ENCODE measurements at regions not wholly inside any gene's neighbourhood (a gene's known extent, or its start where the extent isn't known, plus 50 kb on each side); places are given as distances from the start of the nearest gene placed in this dataset.

DNA sequence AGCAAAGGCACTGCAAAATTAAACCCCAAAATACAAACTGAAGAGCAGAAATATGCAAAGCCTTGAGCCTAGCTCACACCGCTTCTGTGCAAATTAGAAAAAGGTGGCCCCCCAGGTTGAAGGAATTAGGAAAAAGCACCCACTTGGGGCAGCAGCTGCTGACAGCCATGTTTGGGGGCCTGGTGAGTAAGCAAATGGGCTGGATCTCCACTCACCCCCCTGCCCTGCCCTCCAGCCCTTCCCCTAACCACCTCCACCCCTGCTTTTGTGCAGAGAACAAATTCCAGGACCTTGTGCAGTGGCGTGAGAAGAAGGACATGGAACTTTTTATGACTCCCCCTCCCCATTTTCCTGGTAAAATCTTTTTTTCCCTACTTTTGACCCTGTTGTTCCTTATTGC, 92.0 kb upstream of the DNAH5 start:
- TF ChIP-seq, protein P1, sequence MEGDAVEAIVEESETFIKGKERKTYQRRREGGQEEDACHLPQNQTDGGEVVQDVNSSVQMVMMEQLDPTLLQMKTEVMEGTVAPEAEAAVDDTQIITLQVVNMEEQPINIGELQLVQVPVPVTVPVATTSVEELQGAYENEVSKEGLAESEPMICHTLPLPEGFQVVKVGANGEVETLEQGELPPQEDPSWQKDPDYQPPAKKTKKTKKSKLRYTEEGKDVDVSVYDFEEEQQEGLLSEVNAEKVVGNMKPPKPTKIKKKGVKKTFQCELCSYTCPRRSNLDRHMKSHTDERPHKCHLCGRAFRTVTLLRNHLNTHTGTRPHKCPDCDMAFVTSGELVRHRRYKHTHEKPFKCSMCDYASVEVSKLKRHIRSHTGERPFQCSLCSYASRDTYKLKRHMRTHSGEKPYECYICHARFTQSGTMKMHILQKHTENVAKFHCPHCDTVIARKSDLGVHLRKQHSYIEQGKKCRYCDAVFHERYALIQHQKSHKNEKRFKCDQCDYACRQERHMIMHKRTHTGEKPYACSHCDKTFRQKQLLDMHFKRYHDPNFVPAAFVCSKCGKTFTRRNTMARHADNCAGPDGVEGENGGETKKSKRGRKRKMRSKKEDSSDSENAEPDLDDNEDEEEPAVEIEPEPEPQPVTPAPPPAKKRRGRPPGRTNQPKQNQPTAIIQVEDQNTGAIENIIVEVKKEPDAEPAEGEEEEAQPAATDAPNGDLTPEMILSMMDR (IDR thresholded peaks at IDR 0.05; ENCODE audit: control insufficient read depth, extremely low read depth, insufficient read depth): no peak
- DNase-seq (ENCODE audit: low read depth): no peak
- no peak overlapping the region for H3K4me3 ChIP-seq (ENCODE audit: low read depth, low read length)

DNA sequence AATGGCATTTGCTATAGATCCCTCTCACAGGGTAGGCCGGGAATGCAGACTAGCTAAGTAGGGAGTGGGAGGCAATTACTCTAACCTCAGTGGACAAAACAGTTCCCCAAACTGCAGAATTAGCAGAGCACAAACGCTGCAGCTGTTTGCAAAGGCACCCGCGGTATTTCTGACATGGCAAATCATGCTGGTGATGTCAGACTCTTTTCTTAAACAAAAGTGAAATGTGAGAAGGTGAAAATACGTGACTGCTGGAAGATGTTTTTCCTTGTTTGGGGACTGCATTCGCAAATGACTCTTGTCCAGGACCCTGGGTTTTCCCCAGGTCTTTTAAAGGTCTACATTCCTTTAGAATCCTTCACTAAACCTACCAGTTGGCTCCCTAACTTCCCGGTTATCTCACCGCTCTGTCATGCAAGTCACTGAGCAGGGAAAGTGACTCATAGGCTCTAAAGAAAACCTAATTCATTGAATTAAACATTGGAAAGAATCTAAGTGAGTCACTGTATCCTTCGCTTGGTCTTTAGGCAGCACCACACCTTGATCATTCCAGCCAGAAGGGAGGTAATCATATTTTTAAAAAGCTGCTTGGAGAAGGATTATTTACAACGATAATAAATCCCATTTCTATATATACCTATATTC, 91.5 kb upstream of the DNAH5 start:
- TF ChIP-seq, protein P1 (IDR thresholded peaks at IDR 0.05; ENCODE audit: control insufficient read depth, extremely low read depth, insufficient read depth): no peak
- H3K4me3 ChIP-seq (ENCODE audit: low read depth, low read length): no peak overlapping the region
- DNase-seq (ENCODE audit: low read depth): peak; percentile 28

DNA sequence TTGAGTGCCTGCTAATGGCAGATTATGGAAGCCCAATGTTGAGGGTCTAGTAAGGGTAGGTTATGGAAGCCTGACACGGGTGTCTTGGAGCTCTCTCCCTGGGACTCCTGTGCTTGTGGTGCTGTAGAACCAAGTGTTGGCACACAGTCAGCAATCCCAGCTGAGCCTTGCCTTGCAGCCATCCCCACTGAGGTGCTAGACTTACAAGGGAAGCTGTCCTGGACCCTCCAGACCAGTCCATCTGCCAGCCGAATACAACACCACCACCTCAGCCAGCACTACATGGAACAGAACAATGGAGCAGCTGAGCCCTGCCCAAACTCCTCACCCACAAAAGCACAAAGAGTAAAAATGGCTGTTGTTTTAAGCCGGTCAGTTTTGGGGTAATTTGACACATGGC, 90.5 kb upstream of the DNAH5 start:
- TF ChIP-seq, protein P1 (IDR thresholded peaks at IDR 0.05; ENCODE audit: control insufficient read depth, extremely low read depth, insufficient read depth): no peak
- H3K4me3 ChIP-seq (ENCODE audit: low read depth, low read length): no peak overlapping the region
- DNase-seq (ENCODE audit: low read depth): no peak

DNA sequence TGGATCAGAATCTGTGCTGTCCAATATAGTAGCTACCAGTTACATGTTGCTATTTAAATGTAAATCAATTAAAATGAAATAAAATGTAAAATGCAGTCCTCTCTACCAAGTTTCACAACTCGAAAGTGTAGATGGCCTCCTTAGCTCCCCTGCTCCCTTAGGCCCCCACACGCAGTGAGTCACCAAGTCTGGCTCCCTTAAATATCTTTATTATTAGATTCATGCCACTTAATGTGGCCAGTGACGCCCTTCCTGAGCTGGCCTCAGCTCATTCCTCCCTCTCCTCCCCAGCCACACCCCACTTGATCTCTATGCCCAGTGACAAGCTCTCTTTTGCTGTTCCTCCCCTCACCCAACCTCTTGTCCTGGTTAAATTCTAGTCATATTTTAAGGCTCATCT, 88.4 kb upstream of the DNAH5 start:
- DNase-seq (ENCODE audit: low read depth): no peak
- H3K4me3 ChIP-seq (ENCODE audit: low read depth, low read length): no peak overlapping the region
- TF ChIP-seq, protein P1 (IDR thresholded peaks at IDR 0.05; ENCODE audit: control insufficient read depth, extremely low read depth, insufficient read depth): no peak

DNA sequence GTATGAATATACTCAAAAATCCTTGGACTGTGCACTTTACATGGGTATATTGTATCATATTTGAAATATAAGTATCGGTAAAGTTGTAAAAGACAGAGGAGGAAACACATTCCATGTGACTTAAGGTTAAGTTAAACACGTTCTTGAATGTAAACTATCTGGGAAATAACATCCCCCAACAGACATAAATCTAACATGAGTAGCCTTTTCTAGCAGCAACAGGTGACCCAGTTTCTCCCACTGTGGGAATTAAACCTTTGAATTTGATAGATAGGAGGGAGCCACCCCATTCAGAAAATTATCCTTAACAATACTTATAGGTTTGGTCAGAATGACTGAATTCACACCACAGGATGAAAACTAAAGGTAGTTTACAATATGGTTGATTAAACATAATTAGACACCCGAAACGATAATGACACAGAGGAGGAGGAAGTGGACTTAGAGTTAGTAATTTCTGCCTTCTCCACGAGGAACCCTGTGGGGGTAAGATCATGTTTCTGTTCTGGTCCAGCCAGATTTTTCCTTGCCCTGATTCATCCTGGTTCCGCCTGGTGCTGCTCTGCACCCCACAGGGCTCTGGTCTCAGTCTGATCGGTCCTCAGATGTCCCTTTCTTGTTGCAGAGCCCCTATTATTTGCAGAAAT, 84.6 kb upstream of the DNAH5 start:
- DNase-seq (ENCODE audit: low read depth): no peak
- TF ChIP-seq, protein P1 (IDR thresholded peaks at IDR 0.05; ENCODE audit: control insufficient read depth, extremely low read depth, insufficient read depth): no peak
- no peak overlapping the region for H3K4me3 ChIP-seq (ENCODE audit: low read depth, low read length)

DNA sequence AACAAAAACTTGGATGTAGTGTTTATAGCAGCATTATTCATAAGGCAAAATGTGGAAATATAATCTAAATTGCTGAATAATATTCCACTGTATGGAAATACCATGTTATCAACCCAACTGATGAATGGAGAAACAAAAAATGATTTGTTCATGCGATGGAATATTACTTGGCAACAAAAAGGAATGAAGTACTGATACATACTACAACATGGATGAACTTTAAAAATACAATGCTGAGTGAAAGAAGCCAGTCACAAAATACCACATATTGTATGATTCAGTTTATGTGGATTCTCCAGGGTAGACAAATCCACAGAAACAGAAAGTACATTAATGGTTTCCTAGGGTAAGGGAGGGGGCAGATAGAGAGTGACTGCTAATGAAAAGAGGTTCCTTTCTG, 83.7 kb upstream of the DNAH5 start:
- TF ChIP-seq, protein P1 (IDR thresholded peaks at IDR 0.05; ENCODE audit: control insufficient read depth, extremely low read depth, insufficient read depth): no peak
- no peak for DNase-seq (ENCODE audit: low read depth)
- no peak overlapping the region for H3K4me3 ChIP-seq (ENCODE audit: low read depth, low read length)
